GM21390 (cell line): ENCODE measurements at regions not wholly inside any gene's neighbourhood (a gene's known extent, or its start where the extent isn't known, plus 50 kb on each side); places are given as distances from the start of the nearest gene placed in this dataset.
"Not testable (repeated sequence)": the region's sequence is repeated elsewhere in the genome, so short reads cannot be mapped to it uniquely, and the experiment has no call there.

Experiments used
- ATAC-seq: cut with Tn5 transposase; IDR thresholded peaks from one replicate; pipeline ENCODE4 v1.9.1; 2021; ENCODE audit not compliant: unreplicated experiment

- no peak for ATAC-seq
Observed at GRCh38 chr7:130789436-130789835, 55.4 kb upstream of the KLF14 start.

GRCh38 chr7:130791746-130792145, 57.7 kb upstream of the KLF14 start:
- ATAC-seq: no peak

GRCh38 chr7:130793855-130794618, 60.0 kb upstream of the KLF14 start:
- no peak for ATAC-seq

GRCh38 chr7:130794619-130794922, 60.6 kb upstream of the KLF14 start:
- ATAC-seq: no peak

GRCh38 chr7:130796425-130796824, 62.4 kb upstream of the KLF14 start:
- not testable (repeated sequence) for ATAC-seq

- no peak for ATAC-seq
Observed at GRCh38 chr7:130803127-130803526, 69.1 kb upstream of the KLF14 start.

- no peak for ATAC-seq
Observed at GRCh38 chr7:130804220-130804619, 70.2 kb upstream of the KLF14 start.

GRCh38 chr7:130812819-130813218, 78.8 kb upstream of the KLF14 start:
- ATAC-seq: not testable (repeated sequence)

- no peak for ATAC-seq
Observed at GRCh38 chr7:130814778-130815335, 80.8 kb upstream of the KLF14 start.

- no peak for ATAC-seq
Observed at GRCh38 chr7:130818056-130818455, 84.0 kb upstream of the KLF14 start.

GRCh38 chr7:130821864-130822263, 87.9 kb upstream of the KLF14 start:
- no peak for ATAC-seq

GRCh38 chr7:130822642-130823041, 88.6 kb upstream of the KLF14 start:
- no peak for ATAC-seq

- ATAC-seq: no peak
Observed at GRCh38 chr7:130823060-130823459, 89.1 kb upstream of the KLF14 start.

GRCh38 chr7:130825819-130826218, 91.8 kb upstream of the KLF14 start:
- ATAC-seq: no peak

GRCh38 chr7:130829415-130829814, 95.4 kb upstream of the KLF14 start:
- no peak for ATAC-seq

GRCh38 chr7:130831322-130831721, 97.3 kb upstream of the KLF14 start:
- ATAC-seq: no peak

- no peak for ATAC-seq
Observed at GRCh38 chr7:130831817-130832481, 97.9 kb upstream of the KLF14 start.

- no peak for ATAC-seq
Observed at GRCh38 chr7:130838738-130839137, 104.7 kb upstream of the KLF14 start.

GRCh38 chr7:130840599-130840998, 106.6 kb upstream of the KLF14 start:
- ATAC-seq: no peak

GRCh38 chr7:130841416-130841815, 107.4 kb upstream of the KLF14 start:
- ATAC-seq: no peak

GRCh38 chr7:130843703-130844102, 109.7 kb upstream of the KLF14 start:
- no peak for ATAC-seq

- no peak for ATAC-seq
Observed at GRCh38 chr7:130844811-130845580, 111.0 kb upstream of the KLF14 start.
